Lower lobe of right lung (tissue), 2 donors: ENCODE measurements at regions not wholly inside any gene's neighbourhood (a gene's known extent, or its start where the extent isn't known, plus 50 kb on each side); places are given as distances from the start of the nearest gene placed in this dataset.
"Not testable (repeated sequence)": the region's sequence is repeated elsewhere in the genome, so short reads cannot be mapped to it uniquely, and the experiment has no call there.

ENCODE experiments used
- ATAC-seq, 2 donors: fragments of 200-7000 bp; cut with Tn5 transposase; one replicate each; pipeline ENCODE4 v1.9.1; 2020 to 2022; ENCODE audit warnings: mild to moderate bottlenecking in 2 of 2, moderate library complexity in 2 of 2
- DNase-seq: peaks from one replicate; pipeline ENCODE4 v3.0.0-alpha.2; 2020
- H3K27ac ChIP-seq: fragments of 200-600 bp; one replicate; pipeline ENCODE4 v1.8.0; 2022
- H3K27me3 ChIP-seq: fragments of 200-600 bp; one replicate; pipeline ENCODE4 v1.8.0; 2022; ENCODE audit warnings: low read depth
- H3K36me3 ChIP-seq: fragments of 200-600 bp; one replicate; pipeline ENCODE4 v1.8.0; 2022; ENCODE audit warnings: mild to moderate bottlenecking
- H3K4me1 ChIP-seq: fragments of 200-600 bp; one replicate; pipeline ENCODE4 v1.8.0; 2022
- H3K4me3 ChIP-seq: fragments of 200-600 bp; one replicate; pipeline ENCODE4 v1.8.0; 2022; ENCODE audit warnings: mild to moderate bottlenecking
- H3K9me3 ChIP-seq: fragments of 200-600 bp; one replicate; pipeline ENCODE4 v1.8.0; 2022
- CTCF ChIP-seq: fragments of 200-600 bp; IDR thresholded peaks from one replicate; pipeline ENCODE4 v1.8.0; 2022; ENCODE audit warnings: antibody characterized with exemption, mild to moderate bottlenecking
- intact Hi-C: fragments of 100-400 bp; cut with DNase I; formaldehyde crosslinking; loops from one replicate; pipeline ENCODE4 v1.11.0; 2022
- donor health status: DM: no; HTN: yes; CAD: no; lungs with severe emphysema.

- no peak overlapping the region for H3K4me3 ChIP-seq
- H3K27me3 ChIP-seq = no peaks in the 10 kb centered on the region
- H3K9me3 ChIP-seq = no peaks in the 10 kb centered on the region
- intact Hi-C loops = no loop called here
- H3K36me3 ChIP-seq = no peaks in the 10 kb centered on the region
- DNase-seq = no peak
- no peak overlapping the region for H3K27ac ChIP-seq
- H3K4me1 ChIP-seq = peaks cover 5% of the 10 kb centered on the region
- no peak for ATAC-seq
- no peak for TF ChIP-seq CTCF
Measured at GRCh38 chr5:17336054-17336453, 118.6 kb downstream of the BASP1 start.

- H3K27ac ChIP-seq, H3K36me3 ChIP-seq, H3K9me3 ChIP-seq, H3K4me3 ChIP-seq, DNase-seq, intact Hi-C loops, H3K4me1 ChIP-seq, ATAC-seq, H3K27me3 ChIP-seq: not testable (repeated sequence)
Measured at GRCh38 chr5:17336723-17337122, 119.3 kb downstream of the BASP1 start.

GRCh38 chr5:17339841-17340240, 122.4 kb downstream of the BASP1 start:
- H3K27ac ChIP-seq = no peak overlapping the region
- H3K36me3 ChIP-seq = no peaks in the 10 kb centered on the region
- TF ChIP-seq CTCF = no peak
- intact Hi-C loops = no loop called here
- H3K4me3 ChIP-seq = no peak overlapping the region
- ATAC-seq (no peak), DNase-seq (no peak)
- H3K4me1 ChIP-seq = peaks cover 7% of the 10 kb centered on the region
- no peaks in the 10 kb centered on the region for H3K27me3 ChIP-seq
- H3K9me3 ChIP-seq = no peaks in the 10 kb centered on the region

GRCh38 chr5:17340379-17340778, 122.9 kb downstream of the BASP1 start:
- Histone ChIP-seq H3K36me3 (no peaks in the 10 kb centered on the region), H3K4me1 (peaks cover 7% of the 10 kb centered on the region), H3K9me3 (no peaks in the 10 kb centered on the region), H3K4me3 (no peak overlapping the region), H3K27ac (no peak overlapping the region), H3K27me3 (no peaks in the 10 kb centered on the region)
- no peak for ATAC-seq
- no peak for TF ChIP-seq CTCF
- DNase-seq = no peak
- intact Hi-C loops = no loop called here

- DNase-seq (no peak), ATAC-seq (peak; percentile 62 to 66)
- H3K27me3 ChIP-seq = no peaks in the 10 kb centered on the region
- H3K4me1 ChIP-seq = peaks cover 7% of the 10 kb centered on the region
- no peak overlapping the region for H3K27ac ChIP-seq
- no peak overlapping the region for H3K4me3 ChIP-seq
- no peaks in the 10 kb centered on the region for H3K9me3 ChIP-seq
- H3K36me3 ChIP-seq = no peaks in the 10 kb centered on the region
- intact Hi-C loops = no loop called here
- no peak for TF ChIP-seq CTCF
Measured at GRCh38 chr5:17340819-17341218, 123.4 kb downstream of the BASP1 start.

- no peak for TF ChIP-seq CTCF
- H3K9me3 ChIP-seq = no peaks in the 10 kb centered on the region
- no peaks in the 10 kb centered on the region for H3K36me3 ChIP-seq
- H3K27ac ChIP-seq = no peak overlapping the region
- peak; percentile 51 to 64 for ATAC-seq
- H3K27me3 ChIP-seq = no peaks in the 10 kb centered on the region
- H3K4me3 ChIP-seq = no peak overlapping the region
- peaks cover 7% of the 10 kb centered on the region for H3K4me1 ChIP-seq
- intact Hi-C loops = no loop called here
- no peak for DNase-seq
Measured at GRCh38 chr5:17343675-17344074, 126.2 kb downstream of the BASP1 start.
